ENCODE measurements at regions not wholly inside any gene's neighbourhood (a gene's known extent, or its start where the extent isn't known, plus 50 kb on each side); places are given as distances from the start of the nearest gene placed in this dataset.

GRCh38 chr13:107065036-107065435 is 497.1 kb upstream of the ARGLU1 start:
- TF ChIP-seq NELFE (IDR thresholded peaks at IDR 0.05; ENCODE audit: insufficient read depth, insufficient read length): no peak
- TF ChIP-seq E2F1 (CRISPR knock-in tag; IDR thresholded peaks at IDR 0.05): no peak
- no peak for TF ChIP-seq CTCF (IDR thresholded peaks at IDR 0.05 in 2 of 3, conservative IDR thresholded peaks at IDR 0.05 in 1 of 3; ENCODE audit: insufficient read depth in 2 of 3, low read depth in 1 of 3, low read length in 3 of 3)
- TF ChIP-seq HEY1 (CRISPR knock-in tag; IDR thresholded peaks at IDR 0.05; ENCODE audit: borderline replicate concordance): no peak
- TF ChIP-seq HMBOX1 (IDR thresholded peaks at IDR 0.05): no peak
- TF ChIP-seq ZBTB7A (IDR thresholded peaks at IDR 0.05; ENCODE audit: borderline replicate concordance, control insufficient read depth, low read depth, low read length): no peak
- TF ChIP-seq ILK (tag; IDR thresholded peaks at IDR 0.05; ENCODE audit: borderline replicate concordance, low read depth): no peak
- TF ChIP-seq EP300 (IDR thresholded peaks at IDR 0.05; ENCODE audit: low read length): no peak
- TF ChIP-seq ARID4B (CRISPR knock-in tag; IDR thresholded peaks at IDR 0.05): no peak
- TF ChIP-seq MXI1 (IDR thresholded peaks at IDR 0.05; ENCODE audit: low read depth, low read length): no peak
- no peak for TF ChIP-seq CHAMP1 (IDR thresholded peaks at IDR 0.05)

Measured in K562 (cell line).